ENCODE measurements at regions not wholly inside any gene's neighbourhood (a gene's known extent, or its start where the extent isn't known, plus 50 kb on each side); places are given as distances from the start of the nearest gene placed in this dataset.

- H3K27ac Mint-ChIP-seq = no peak overlapping the region
- H3K4me1 Mint-ChIP-seq = no peaks in the 10 kb centered on the region
- no peaks in the 10 kb centered on the region for H3K9me3 Mint-ChIP-seq (ENCODE audit: insufficient read depth)
- H3K9me3 ChIP-seq (ENCODE audit: control extremely low read depth in 1 of 3, control insufficient read depth in 2 of 3, insufficient read depth in 1 of 3, low read length in 2 of 3) = no peaks in the 10 kb centered on the region
- H3K27me3 Mint-ChIP-seq = no peaks in the 10 kb centered on the region
- H2AFZ ChIP-seq (ENCODE audit: insufficient read depth, low read depth, low read length, poor library complexity, severe bottlenecking) = no peak overlapping the region
- no peak for DNase-seq
- ChIA-PET POLR2A (no interaction called here), CTCF (interaction anchor here (1.1 kb wide), 1 partner anchor 10 kb away, joined by 3 read pairs; no protein-coding TSS in a partner anchor)
- no peak overlapping the region for H3K9ac ChIP-seq (ENCODE audit: low read length)
- H3K4me3 Mint-ChIP-seq = no peak overlapping the region
- no CpG with 5 or more reads among the region's 3 CpGs for WGBS (ENCODE audit: insufficient coverage)
- no peak overlapping the region for H3K4me3 ChIP-seq (ENCODE audit: control extremely low read depth in 1 of 5, extremely low read depth in 1 of 5, insufficient read depth in 1 of 5, low read depth in 2 of 5, low read length in 4 of 5)
- ATAC-seq (ENCODE audit: low read depth) = no peak
- intact Hi-C loops (cut with micrococcal nuclease) = no loop called here
- H3K27ac ChIP-seq (ENCODE audit: low read length in 2 of 2) = no peak overlapping the region
- H3K79me2 ChIP-seq (ENCODE audit: control insufficient read depth, insufficient read depth, low read length) = no peaks in the 10 kb centered on the region
- H3K27me3 ChIP-seq (replicated peaks in 1 of 4; ENCODE audit: control extremely low read depth in 1 of 4, control insufficient read depth in 3 of 4, insufficient read depth in 4 of 4, low read length in 3 of 4) = no peaks in the 10 kb centered on the region
- H3K36me3 ChIP-seq (replicated peaks in 1 of 2; ENCODE audit: control extremely low read depth in 1 of 2, control insufficient read depth in 1 of 2, extremely low read depth in 1 of 2, insufficient read depth in 2 of 2, low read length in 1 of 2) = no peaks in the 10 kb centered on the region
- TF ChIP-seq EZH2 (IDR thresholded peaks at IDR 0.05; ENCODE audit: borderline replicate concordance, insufficient read depth, low read depth, low read length, poor library complexity, severe bottlenecking) (no peak), CTCF (IDR thresholded peaks at IDR 0.05) (no peak)
- no peaks in the 10 kb centered on the region for H3K4me1 ChIP-seq (ENCODE audit: control insufficient read depth in 2 of 2, insufficient read depth in 2 of 2, low read length in 2 of 2)
- H4K20me1 ChIP-seq (ENCODE audit: control insufficient read depth, insufficient read depth, low read length, poor library complexity, severe bottlenecking) = no peaks in the 10 kb centered on the region
- no peak overlapping the region for H3K4me2 ChIP-seq (replicated peaks; ENCODE audit: low read depth, low read length, poor library complexity, severe bottlenecking)
These were observed 337.4 kb downstream of the CBLN4 start for GRCh38 chr20:55667955-55668354.

- H4K20me1 ChIP-seq (ENCODE audit: control insufficient read depth, insufficient read depth, low read length, poor library complexity, severe bottlenecking) = no peaks in the 10 kb centered on the region
- ChIA-PET CTCF (interaction anchor here (1.1 kb wide), 1 partner anchor 9 kb away, joined by 3 read pairs; no protein-coding TSS in a partner anchor), POLR2A (no interaction called here)
- no peak overlapping the region for H3K27ac ChIP-seq (ENCODE audit: low read length in 2 of 2)
- no peaks in the 10 kb centered on the region for H3K79me2 ChIP-seq (ENCODE audit: control insufficient read depth, insufficient read depth, low read length)
- Mint-ChIP-seq H3K27me3 (no peaks in the 10 kb centered on the region), H3K9me3 (ENCODE audit: insufficient read depth) (no peaks in the 10 kb centered on the region), H3K4me3 (no peak overlapping the region), H3K27ac (no peak overlapping the region), H3K4me1 (no peaks in the 10 kb centered on the region)
- H3K4me1 ChIP-seq (ENCODE audit: control insufficient read depth in 2 of 2, insufficient read depth in 2 of 2, low read length in 2 of 2) = no peaks in the 10 kb centered on the region
- no peak overlapping the region for H2AFZ ChIP-seq (ENCODE audit: insufficient read depth, low read depth, low read length, poor library complexity, severe bottlenecking)
- no peak for ATAC-seq (ENCODE audit: low read depth)
- no peak for TF ChIP-seq EZH2 (IDR thresholded peaks at IDR 0.05; ENCODE audit: borderline replicate concordance, insufficient read depth, low read depth, low read length, poor library complexity, severe bottlenecking)
- TF ChIP-seq CTCF (IDR thresholded peaks at IDR 0.05) = no peak
- H3K9ac ChIP-seq (ENCODE audit: low read length) = no peak overlapping the region
- no peak overlapping the region for H3K4me3 ChIP-seq (ENCODE audit: control extremely low read depth in 1 of 5, extremely low read depth in 1 of 5, insufficient read depth in 1 of 5, low read depth in 2 of 5, low read length in 4 of 5)
- H3K27me3 ChIP-seq (replicated peaks in 1 of 4; ENCODE audit: control extremely low read depth in 1 of 4, control insufficient read depth in 3 of 4, insufficient read depth in 4 of 4, low read length in 3 of 4) = no peaks in the 10 kb centered on the region
- WGBS (ENCODE audit: insufficient coverage) = 95% methylated on average over 4 of the region's 4 CpGs
- no peak for DNase-seq
- no peak overlapping the region for H3K4me2 ChIP-seq (replicated peaks; ENCODE audit: low read depth, low read length, poor library complexity, severe bottlenecking)
- no peaks in the 10 kb centered on the region for H3K36me3 ChIP-seq (replicated peaks in 1 of 2; ENCODE audit: control extremely low read depth in 1 of 2, control insufficient read depth in 1 of 2, extremely low read depth in 1 of 2, insufficient read depth in 2 of 2, low read length in 1 of 2)
- H3K9me3 ChIP-seq (ENCODE audit: control extremely low read depth in 1 of 3, control insufficient read depth in 2 of 3, insufficient read depth in 1 of 3, low read length in 2 of 3) = no peaks in the 10 kb centered on the region
- intact Hi-C loops (cut with micrococcal nuclease) = no loop called here
These were observed 338.3 kb downstream of the CBLN4 start for GRCh38 chr20:55667024-55667423.
